Suppressor macrophage treated with lipopolysaccharide for 1 hour (primary cell): ENCODE measurements at regions not wholly inside any gene's neighbourhood (a gene's known extent, or its start where the extent isn't known, plus 50 kb on each side); places are given as distances from the start of the nearest gene placed in this dataset.
"Not testable (repeated sequence)": the region's sequence is repeated elsewhere in the genome, so short reads cannot be mapped to it uniquely, and the experiment has no call there.

Source experiments
- DNase-seq, 3 donors: peaks; one replicate each; pipeline ENCODE4 v3.0.0-alpha.2; 2020 to 2022

DNA sequence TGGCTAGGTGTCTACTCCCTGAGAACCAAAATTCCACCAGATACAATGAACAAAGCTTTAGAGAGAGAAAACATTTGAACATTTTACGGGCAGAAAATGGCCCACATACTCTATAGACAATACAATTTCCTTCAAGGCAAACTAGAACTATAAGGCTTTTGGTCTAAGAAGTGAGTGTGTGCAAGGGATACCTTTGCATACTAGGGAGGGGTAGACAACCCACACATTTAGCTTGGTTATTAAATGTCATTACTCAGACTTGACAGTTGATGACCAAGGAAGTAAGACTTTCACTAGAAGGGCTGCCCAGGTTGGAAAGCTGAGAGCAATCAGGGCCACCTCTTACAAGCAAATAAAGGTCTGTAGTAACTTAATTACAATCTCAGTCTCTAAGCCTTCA lies 64.0 kb upstream of the PLEKHM1 start:
- DNase-seq, result not testable (repeated sequence)

DNA sequence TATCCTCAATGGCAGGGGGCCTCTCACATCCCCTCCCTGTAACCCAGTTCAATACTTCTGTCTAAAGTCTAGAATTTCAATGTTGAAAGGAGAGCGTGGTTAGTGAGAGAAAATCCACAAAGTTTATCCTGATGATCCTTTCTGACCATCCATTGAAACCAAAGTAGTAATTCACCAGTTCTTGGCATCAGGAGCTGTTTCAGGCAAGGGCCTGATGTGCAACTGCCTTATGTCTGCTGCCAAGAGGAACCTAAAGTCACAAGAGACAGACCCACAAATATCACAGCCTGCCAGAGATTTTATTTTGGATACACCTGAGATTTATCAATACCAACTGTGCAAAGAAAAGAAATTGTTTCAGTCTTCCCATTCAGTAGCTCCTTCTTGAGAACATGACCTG lies 68.3 kb upstream of the PLEKHM1 start:
- DNase-seq, result not testable (repeated sequence)

DNA sequence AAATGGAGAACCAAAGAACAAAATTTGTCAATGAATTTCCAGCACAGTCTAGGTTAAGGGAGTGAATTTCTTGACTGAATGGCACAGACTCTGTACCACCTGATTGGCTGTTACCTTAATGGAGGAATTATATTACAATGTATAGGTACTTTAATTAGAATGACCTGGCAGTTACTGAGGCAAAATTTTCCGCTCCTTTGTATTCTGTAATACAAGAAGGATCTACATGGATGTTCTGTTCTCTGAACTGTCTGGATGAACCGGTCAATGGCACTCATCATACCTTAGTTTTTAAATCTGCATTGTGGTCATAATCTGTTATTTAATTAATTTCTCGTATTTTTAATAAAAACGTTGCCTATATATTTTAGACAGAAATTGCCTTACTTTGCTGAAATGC lies 72.3 kb upstream of the PLEKHM1 start:
- DNase-seq, result not testable (repeated sequence)

- DNase-seq, result not testable (repeated sequence)
Measured at GRCh38 chr17:45563283-45563682, 72.8 kb upstream of the PLEKHM1 start.

DNA sequence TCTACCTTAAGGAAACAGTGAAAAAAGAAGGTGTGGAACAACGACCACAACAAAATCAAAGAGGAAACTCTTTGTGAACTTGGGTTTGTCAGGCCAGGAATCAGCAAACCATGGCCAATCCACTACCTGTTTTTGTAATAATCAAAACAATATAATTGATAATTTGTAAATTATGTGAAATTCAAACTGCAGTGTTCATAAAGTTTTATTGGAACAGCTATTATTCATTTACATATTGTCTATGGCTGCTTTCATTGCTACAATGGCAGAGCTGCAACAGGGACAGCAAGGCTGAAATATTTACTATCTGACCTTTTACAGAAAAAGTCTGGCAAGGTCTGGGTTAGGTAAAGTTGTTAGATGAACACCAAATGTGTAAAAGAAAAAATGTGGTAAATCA lies 77.8 kb upstream of the PLEKHM1 start:
- DNase-seq, result not testable (repeated sequence)

DNA sequence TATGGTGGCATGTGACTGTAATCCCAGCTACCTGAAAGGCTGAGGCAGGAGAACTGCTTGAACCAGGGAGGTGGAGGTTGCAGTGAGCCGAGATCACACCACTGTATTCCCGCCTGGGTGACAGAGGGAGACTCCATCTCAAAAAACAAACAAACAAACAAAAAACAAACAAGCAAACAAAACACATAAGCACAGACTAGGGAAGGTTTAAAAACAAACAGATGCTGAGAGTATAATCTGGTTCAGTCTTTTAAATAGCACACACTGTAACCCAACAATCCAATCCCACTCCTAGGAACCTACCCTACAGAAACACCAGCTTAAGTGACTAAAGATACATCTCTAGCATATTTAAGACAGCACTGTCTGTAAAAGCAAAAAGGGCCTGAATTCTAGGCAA lies 82.8 kb upstream of the PLEKHM1 start:
- DNase-seq, result not testable (repeated sequence)

GRCh38 chr17:45573924-45574770 lies 83.6 kb upstream of the PLEKHM1 start:
- peak in 2 of 3 donors; percentile 16 to 42 for DNase-seq

DNA sequence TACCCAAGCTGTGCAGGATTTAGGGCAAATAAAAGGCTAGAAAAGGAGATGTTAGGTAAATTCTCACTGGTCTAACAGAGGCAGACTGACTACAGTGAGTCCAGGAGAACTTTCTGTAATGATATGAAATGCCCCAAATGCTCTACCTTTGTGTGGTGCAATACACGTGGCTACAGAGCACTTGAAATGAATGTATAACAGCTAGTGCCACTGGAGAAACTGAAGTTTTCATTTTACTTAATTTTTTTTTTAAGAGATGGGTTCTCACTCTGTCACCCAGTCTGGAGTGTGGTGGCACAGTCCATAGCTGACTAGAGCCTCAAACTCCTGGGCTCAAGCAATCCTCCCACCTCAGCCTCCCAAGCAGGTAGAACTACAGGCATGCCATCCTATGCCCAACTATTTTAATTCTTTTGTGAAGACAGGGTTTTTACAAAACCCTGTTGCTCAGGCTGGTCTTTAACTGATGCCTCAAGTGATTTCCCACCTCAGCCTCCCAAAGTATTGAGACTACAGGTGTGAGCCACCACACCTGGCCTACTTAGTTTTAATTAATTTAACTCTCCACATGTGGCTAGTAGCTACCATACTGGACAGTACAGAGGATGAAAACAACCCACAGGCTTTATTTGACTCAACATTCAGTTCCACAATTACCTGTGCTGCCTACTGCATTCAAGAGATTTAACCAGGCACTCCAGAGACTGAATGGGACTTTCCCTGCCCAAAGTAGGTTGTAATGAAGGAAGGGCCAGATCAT lies 84.8 kb upstream of the PLEKHM1 start:
- DNase-seq, result no peak

DNA sequence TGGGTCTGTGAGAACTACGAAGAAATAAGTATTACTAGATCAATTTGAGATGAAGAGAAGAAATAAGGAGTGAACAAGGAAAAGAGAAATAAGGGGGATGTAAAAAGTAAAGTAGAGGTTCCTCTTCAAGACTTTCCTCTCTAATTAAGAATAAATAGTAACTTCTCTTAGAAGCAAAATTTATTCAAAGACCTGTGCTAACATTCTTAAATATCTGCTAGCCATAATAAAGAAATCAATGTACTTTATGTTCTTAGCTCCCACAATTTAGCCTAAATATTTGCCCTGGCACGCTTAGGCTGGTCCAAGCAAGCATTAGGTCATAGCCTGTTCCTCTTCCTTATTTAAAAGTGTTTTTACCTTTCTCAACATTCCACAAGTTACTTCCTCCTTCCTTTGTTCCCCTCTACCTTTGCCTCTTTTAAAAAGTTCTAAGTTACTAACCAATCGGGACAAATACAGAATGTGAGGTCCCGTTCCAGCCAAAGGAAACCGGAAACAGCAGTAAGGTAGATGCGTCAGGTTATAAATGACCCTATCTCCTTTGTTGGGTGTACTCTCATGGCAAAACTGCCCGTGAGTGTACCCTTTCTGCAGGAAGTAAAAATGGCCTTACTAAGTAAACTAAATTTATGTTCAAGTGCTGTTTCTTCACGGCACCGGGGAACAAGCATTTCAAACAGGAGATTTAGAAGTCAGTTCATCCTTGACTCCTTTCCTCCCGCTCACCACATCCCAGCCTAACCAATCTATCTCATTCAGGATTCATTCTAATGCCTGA lies 86.2 kb upstream of the PLEKHM1 start:
- DNase-seq, result not testable (repeated sequence)

DNA sequence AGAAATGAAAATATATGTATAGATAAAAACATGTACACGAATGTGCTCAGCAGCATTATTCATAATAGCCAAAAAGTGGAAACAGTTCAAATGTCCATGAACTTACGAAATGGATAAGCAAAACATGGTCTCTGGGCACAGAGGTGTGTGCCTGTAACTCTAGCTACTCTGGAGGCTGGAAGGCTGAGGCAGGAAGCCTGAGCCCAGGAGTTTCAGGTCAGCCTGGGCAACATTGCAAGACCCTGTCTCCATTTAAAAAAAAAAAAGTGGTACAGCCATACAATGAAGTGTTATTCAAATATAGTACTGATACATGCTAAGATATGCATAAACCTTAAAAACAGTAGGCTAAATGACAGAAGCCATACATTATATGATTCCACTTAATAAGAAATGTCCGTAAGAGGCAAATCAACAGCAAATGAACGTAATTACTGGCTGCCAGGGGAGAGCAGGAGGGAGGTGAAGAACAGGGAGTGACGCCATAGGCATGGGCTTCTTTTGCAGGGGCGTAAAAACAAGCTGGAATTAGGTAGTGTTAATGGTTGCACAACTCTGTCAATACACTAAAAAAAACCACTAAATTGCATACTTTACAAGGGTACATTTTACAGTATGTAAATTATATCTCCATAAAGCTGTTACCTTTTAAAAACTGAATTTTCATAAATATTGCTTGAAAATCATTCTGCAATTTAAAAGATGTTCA lies 87.2 kb upstream of the PLEKHM1 start:
- peak; percentile 16 to 56 (median 41) for DNase-seq

DNA sequence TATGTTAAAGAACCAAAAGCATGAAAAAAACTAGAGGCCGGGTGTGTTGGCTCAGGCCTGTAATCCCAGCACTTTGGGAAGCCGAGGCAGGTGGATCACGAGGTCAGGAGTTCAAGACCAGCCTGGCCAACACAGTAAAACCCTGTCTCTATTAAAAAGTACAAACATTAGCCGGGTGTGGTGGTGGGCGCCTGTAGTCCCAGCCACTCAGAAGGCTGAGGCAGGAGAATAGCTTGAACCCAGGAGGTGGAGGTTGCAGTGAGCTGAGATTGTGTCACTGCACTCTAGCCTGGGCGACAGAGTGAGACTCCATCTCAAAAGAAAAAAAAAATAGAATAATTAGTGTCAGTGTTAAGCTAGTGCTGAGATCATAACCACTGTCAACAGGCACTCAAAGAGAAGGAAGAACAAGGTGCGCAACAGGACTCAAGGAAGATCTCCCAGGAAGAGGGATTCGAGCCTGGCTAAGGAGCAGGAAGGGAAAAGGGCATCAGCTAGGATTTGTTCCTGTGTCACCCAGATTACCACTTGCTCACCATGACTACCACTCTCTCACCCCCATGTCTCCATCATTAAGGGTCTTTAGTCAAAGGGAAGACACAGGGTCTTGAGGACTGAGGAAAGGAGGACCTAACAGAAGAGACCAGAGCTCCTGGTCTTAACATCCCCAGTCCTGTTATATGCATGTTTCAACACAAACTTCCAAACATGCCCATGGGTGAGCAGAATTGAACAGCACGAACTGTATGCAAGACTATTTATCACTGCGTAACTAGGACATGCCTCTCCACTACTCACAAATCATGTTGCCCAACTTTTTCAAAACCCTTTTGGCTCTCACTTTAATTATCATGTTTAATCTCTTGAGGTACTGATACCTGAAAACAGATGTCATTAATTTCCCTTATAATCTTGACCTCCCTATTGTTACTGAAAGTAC lies 88.3 kb upstream of the PLEKHM1 start:
- DNase-seq, result no peak

DNA sequence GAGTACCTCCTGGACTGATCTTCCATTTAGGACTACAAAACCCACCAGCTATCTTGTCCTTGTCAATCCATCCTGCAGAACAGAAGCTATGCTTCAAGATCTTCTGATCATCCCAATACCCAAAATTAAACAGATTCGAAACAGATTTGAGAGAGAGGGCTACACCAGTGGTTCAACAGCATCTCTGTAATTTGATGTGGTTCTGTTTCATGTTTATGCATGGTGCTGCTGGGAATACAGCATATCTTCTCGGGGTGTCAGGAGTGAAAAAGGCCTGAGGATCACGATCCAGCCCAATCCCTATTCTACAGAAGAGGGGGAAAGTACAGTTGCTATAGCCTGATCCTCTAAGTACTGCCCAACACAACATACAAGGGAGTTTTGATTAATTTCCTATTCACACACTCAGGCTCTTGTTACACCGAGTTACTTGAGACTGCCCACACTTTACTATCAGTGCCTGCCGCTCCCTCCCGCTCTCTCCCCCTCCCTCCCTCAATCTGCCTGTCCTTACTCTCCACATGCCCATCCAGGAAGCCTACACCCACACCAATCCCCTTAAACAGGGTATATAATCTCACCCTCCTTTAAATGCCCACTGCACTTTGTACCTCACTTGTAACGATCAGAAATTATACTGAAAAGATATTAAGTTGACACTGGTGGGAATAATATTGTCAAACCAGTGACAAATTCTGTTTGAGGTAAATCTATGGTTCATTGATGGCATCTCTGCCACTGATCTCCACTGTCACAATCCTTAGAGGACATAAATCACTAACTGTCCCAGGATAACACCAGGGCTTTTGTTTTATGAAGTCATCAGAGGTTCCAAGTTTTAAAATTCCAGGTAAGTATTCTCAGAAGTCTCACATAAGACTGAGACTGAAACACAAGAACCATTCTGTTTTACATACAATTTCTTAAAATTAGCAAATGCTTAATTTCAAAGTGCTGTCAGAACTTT lies 89.3 kb upstream of the PLEKHM1 start:
- no peak for DNase-seq

DNA sequence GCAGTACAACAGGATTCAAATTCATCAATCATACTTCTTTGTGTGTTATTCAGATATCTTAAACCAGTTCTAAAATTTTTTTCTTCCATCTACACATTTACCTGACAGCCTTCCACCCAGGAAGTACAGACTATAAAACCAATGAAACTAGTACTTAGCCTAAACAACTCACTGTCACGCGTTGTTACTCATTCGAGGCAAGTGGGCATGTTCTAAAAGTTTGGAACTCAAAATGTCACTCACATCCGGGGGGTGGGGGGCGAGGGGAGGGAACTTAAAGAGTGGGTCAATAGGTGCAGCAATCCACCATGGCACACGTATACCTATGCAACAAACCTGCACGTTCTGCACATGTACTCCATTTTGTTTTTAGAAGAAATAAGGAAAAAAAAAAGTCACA lies 90.4 kb upstream of the PLEKHM1 start:
- no peak for DNase-seq

GRCh38 chr17:45581860-45582259 lies 91.3 kb upstream of the PLEKHM1 start:
- DNase-seq, result no peak

- DNase-seq, result peak; percentile 33 to 70 (median 52)
Measured at GRCh38 chr17:45584092-45585036, 93.8 kb upstream of the PLEKHM1 start.

- DNase-seq, result peak; percentile 89 to 96 (median 89)
Measured at GRCh38 chr17:45585037-45585733, 94.7 kb upstream of the PLEKHM1 start.

DNA sequence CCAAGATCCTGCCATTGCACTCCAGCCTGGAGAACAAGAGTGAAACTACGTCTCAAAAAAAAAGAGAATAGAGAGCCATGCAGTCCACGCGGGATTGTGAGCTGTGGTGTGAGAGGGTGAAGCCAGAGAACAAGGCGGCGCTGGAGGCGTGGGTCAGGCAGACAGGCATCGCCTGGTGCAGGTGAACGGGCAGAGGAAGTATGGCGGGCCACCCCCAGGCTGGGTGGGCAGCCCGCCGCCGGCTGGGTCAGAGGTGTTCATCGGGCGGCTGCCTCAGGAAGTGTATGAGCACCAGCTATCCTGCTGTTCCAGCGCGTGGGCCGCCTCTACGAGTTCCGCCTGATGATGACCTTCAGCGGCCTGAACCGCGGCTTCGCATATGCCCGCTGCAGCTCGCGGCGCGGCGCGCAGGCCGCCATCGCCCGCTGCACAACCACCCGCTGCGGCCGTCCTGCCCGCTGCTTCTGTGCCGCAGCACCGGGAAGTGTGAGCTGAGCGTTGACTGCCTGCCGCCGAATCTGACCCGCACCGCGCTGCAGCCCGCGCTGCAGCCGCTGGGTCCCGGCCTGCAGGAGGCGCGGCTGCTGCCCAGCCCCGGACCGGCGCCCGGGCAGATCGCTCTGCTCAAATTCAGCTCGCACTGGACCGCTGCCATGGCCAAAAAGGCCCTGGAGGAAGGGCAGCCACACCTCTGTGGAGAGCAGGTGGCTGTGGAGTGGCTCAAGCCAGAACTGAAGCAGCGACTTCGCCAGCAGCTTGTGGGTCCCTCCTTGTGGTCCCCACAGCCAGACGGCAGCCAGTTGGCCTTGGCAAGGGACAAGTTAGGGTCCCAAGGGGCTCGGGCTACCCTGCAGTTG lies 95.5 kb upstream of the PLEKHM1 start:
- peak; percentile 18 to 71 (median 41) for DNase-seq

DNA sequence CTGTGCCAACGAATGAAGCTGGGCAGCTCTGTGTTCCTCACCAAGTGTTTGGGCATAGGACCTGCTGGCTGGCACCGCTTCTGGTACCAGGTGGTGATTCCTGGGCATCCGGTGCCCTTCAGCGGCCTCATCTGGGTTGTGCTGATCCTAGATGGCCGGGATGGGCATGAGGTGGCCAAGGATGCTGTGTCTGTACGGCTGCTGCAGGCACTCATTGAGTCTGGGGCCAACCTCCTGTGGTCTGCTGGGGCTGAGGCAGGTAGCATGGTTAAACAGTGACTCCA lies 96.1 kb upstream of the PLEKHM1 start:
- not testable (repeated sequence) for DNase-seq
